ENCODE measurements at regions not wholly inside any gene's neighbourhood (a gene's known extent, or its start where the extent isn't known, plus 50 kb on each side); places are given as distances from the start of the nearest gene placed in this dataset.

- no peaks in the 10 kb centered on the region; the same call in 1 of the 2 replicates for H3K9me3 ChIP-seq (ENCODE audit: insufficient read depth, low read length)
- no peak overlapping the region for H2AFZ ChIP-seq (ENCODE audit: low read depth, low read length, severe bottlenecking)
- no peaks in the 10 kb centered on the region for H3K27me3 ChIP-seq (ENCODE audit: low read length)
- H3K9me2 ChIP-seq (replicated peaks; ENCODE audit: insufficient read depth, low read length), result no peaks in the 10 kb centered on the region
- no peaks in the 10 kb centered on the region for H3F3A ChIP-seq (ENCODE audit: insufficient read depth)
- no peaks in the 10 kb centered on the region for H3K36me3 ChIP-seq (ENCODE audit: low read length)
- H3K4me3 ChIP-seq (ENCODE audit: insufficient read depth, low read length, poor library complexity, severe bottlenecking), result no peak overlapping the region
- no peak overlapping the region for H3K4me2 ChIP-seq (ENCODE audit: low read depth, low read length, poor library complexity, severe bottlenecking)
- no peaks in the 10 kb centered on the region for H3K79me2 ChIP-seq (ENCODE audit: insufficient read depth, low read length)
- H4K20me1 ChIP-seq (ENCODE audit: low read depth, low read length), result no peaks in the 10 kb centered on the region
- H3K27ac ChIP-seq (ENCODE audit: low read depth, low read length), result no peak overlapping the region
- TF ChIP-seq EZH2phosphoT487 (conservative IDR thresholded peaks at IDR 0.05; ENCODE audit: low read length), result no peak
- no peak for TF ChIP-seq CTCF (IDR thresholded peaks at IDR 0.05; ENCODE audit: insufficient read depth, low read length, poor library complexity, severe bottlenecking)
- no peak overlapping the region for H3K9ac ChIP-seq (ENCODE audit: low read length)
Measured at GRCh38 chr5:173473288-173473687, 143.2 kb downstream of the BOD1 start.

- TF ChIP-seq CTCF (IDR thresholded peaks at IDR 0.05; ENCODE audit: insufficient read depth, low read length, poor library complexity, severe bottlenecking) (no peak), EZH2phosphoT487 (conservative IDR thresholded peaks at IDR 0.05; ENCODE audit: low read length) (no peak)
- H3K27ac ChIP-seq (ENCODE audit: low read depth, low read length), result no peak overlapping the region
- no peak overlapping the region for H3K4me3 ChIP-seq (ENCODE audit: insufficient read depth, low read length, poor library complexity, severe bottlenecking)
- no peaks in the 10 kb centered on the region for H4K20me1 ChIP-seq (ENCODE audit: low read depth, low read length)
- no peaks in the 10 kb centered on the region for H3K79me2 ChIP-seq (ENCODE audit: insufficient read depth, low read length)
- H3F3A ChIP-seq (ENCODE audit: insufficient read depth), result no peaks in the 10 kb centered on the region
- no peaks in the 10 kb centered on the region for H3K27me3 ChIP-seq (ENCODE audit: low read length)
- H3K36me3 ChIP-seq (ENCODE audit: low read length), result no peaks in the 10 kb centered on the region
- H3K9me3 ChIP-seq (ENCODE audit: insufficient read depth, low read length), result no peaks in the 10 kb centered on the region; the same call in 1 of the 2 replicates
- H3K4me2 ChIP-seq (ENCODE audit: low read depth, low read length, poor library complexity, severe bottlenecking), result no peak overlapping the region
- no peak overlapping the region for H2AFZ ChIP-seq (ENCODE audit: low read depth, low read length, severe bottlenecking)
- H3K9me2 ChIP-seq (replicated peaks; ENCODE audit: insufficient read depth, low read length), result no peaks in the 10 kb centered on the region
- H3K9ac ChIP-seq (ENCODE audit: low read length), result no peak overlapping the region
Measured at GRCh38 chr5:173472784-173473278, 143.6 kb downstream of the BOD1 start.

- no peaks in the 10 kb centered on the region for H3F3A ChIP-seq (ENCODE audit: insufficient read depth)
- H3K27ac ChIP-seq (ENCODE audit: low read depth, low read length), result no peak overlapping the region
- no peaks in the 10 kb centered on the region; the same call in 1 of the 2 replicates for H3K9me3 ChIP-seq (ENCODE audit: insufficient read depth, low read length)
- no peaks in the 10 kb centered on the region for H3K9me2 ChIP-seq (replicated peaks; ENCODE audit: insufficient read depth, low read length)
- no peak overlapping the region for H2AFZ ChIP-seq (ENCODE audit: low read depth, low read length, severe bottlenecking)
- no peak for TF ChIP-seq CTCF (IDR thresholded peaks at IDR 0.05; ENCODE audit: insufficient read depth, low read length, poor library complexity, severe bottlenecking)
- no peak for TF ChIP-seq EZH2phosphoT487 (conservative IDR thresholded peaks at IDR 0.05; ENCODE audit: low read length)
- no peaks in the 10 kb centered on the region for H4K20me1 ChIP-seq (ENCODE audit: low read depth, low read length)
- H3K36me3 ChIP-seq (ENCODE audit: low read length), result no peaks in the 10 kb centered on the region
- H3K4me2 ChIP-seq (ENCODE audit: low read depth, low read length, poor library complexity, severe bottlenecking), result no peak overlapping the region
- no peak overlapping the region for H3K4me3 ChIP-seq (ENCODE audit: insufficient read depth, low read length, poor library complexity, severe bottlenecking)
- no peaks in the 10 kb centered on the region for H3K27me3 ChIP-seq (ENCODE audit: low read length)
- no peaks in the 10 kb centered on the region for H3K79me2 ChIP-seq (ENCODE audit: insufficient read depth, low read length)
- H3K9ac ChIP-seq (ENCODE audit: low read length), result no peak overlapping the region
Measured at GRCh38 chr5:173472164-173472563, 143.9 kb upstream of the STC2 start.

Data from SU-DHL-6 (cell line).